GM21825 (cell line): ENCODE measurements at regions not wholly inside any gene's neighbourhood (a gene's known extent, or its start where the extent isn't known, plus 50 kb on each side); places are given as distances from the start of the nearest gene placed in this dataset.

Experiments used
- ATAC-seq: cut with Tn5 transposase; IDR thresholded peaks from one replicate; pipeline ENCODE4 v1.9.1; 2021; ENCODE audit warnings: mild to moderate bottlenecking, moderate library complexity; ENCODE audit not compliant: unreplicated experiment

- ATAC-seq, result peak; percentile 94
Measured at GRCh38 chr3:156760333-156760732, 65.8 kb upstream of the LEKR1 start.

GRCh38 chr3:156761007-156761406 lies 65.1 kb upstream of the LEKR1 start:
- ATAC-seq, result no peak

- no peak for ATAC-seq
Measured at GRCh38 chr3:156761713-156762451, 64.3 kb upstream of the LEKR1 start.

- ATAC-seq, result no peak
Measured at GRCh38 chr3:156762631-156763185, 63.4 kb upstream of the LEKR1 start.

- no peak for ATAC-seq
Measured at GRCh38 chr3:156763386-156763785, 62.8 kb upstream of the LEKR1 start.

GRCh38 chr3:156763931-156764720 lies 62.0 kb upstream of the LEKR1 start:
- no peak for ATAC-seq

GRCh38 chr3:156764751-156765150 lies 61.4 kb upstream of the LEKR1 start:
- ATAC-seq, result no peak

- no peak for ATAC-seq
Measured at GRCh38 chr3:156768390-156768789, 57.8 kb upstream of the LEKR1 start.

- ATAC-seq, result no peak
Measured at GRCh38 chr3:156769721-156770654, 56.2 kb upstream of the LEKR1 start.

GRCh38 chr3:156770699-156771414 lies 55.3 kb upstream of the LEKR1 start:
- ATAC-seq, result no peak

GRCh38 chr3:156772588-156773206 lies 53.5 kb upstream of the LEKR1 start:
- no peak for ATAC-seq

- no peak for ATAC-seq
Measured at GRCh38 chr3:156776031-156776430, 50.1 kb upstream of the LEKR1 start.
